ENCODE measurements at regions not wholly inside any gene's neighbourhood (a gene's known extent, or its start where the extent isn't known, plus 50 kb on each side); places are given as distances from the start of the nearest gene placed in this dataset.
"Not testable (repeated sequence)": the region's sequence is repeated elsewhere in the genome, so short reads cannot be mapped to it uniquely, and the experiment has no call there.

- DNase-seq: no peak
These were observed 133.3 kb upstream of the SMARCA2 start for GRCh38 chr9:1881708-1882295.

DNA sequence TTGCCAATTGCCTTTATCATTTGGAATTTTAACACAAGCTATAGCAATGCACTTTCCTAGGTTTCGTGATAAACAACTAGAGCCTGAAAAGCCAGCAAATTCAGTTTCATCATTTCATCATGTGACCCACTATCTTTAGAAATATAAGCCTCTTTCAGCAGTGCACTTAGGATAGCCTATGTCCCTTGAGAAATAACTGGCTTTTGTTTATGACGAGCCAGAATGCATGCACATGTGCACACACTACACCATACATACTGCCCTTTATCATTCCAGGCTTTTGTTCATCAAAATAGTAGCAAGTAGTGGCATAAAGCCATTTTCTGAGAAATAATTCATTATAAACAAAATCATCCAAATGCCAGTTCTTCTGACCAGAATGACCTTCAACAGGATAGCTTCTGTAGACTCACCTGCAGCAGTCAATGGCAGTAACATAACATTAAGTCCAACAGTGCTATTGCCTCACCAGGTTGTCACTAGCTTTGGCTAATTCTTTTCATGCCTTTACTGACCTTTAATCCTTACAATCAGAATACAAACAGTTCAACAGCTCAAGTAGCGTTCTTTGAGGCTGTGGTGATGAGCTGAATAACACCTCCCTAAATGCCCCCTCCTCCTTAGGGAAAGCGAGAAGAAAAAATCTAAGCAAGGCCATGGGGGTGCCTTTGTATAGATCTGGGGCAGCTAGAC is 132.3 kb upstream of the SMARCA2 start:
- DNase-seq: no peak

GRCh38 chr9:1890201-1890600 is 124.9 kb upstream of the SMARCA2 start:
- no peak for DNase-seq

DNA sequence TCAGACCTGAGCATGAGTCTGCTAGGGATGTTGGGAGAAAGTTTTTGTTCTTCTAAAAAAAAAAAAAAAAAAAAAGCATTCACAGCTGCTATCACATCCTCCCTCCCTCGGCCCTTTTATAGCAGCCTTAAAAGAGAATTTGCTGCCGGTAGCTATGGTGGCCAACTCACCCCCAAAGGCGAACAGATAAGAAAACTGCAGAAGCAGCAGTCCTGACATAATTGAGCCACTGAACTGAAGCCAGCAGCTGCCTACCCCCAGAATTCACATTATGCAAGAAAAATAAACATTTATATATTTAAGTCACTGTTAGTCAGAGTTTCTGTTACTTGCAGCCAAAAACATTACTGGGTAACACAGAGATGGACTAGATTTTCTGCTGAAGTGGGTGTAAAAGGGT is 124.3 kb upstream of the SMARCA2 start:
- DNase-seq: no peak

- DNase-seq: not testable (repeated sequence)
These were observed 112.0 kb upstream of the SMARCA2 start for GRCh38 chr9:1903080-1903704.

- DNase-seq: no peak
These were observed 107.7 kb upstream of the SMARCA2 start for GRCh38 chr9:1907465-1907864.

GRCh38 chr9:1909322-1909721 is 105.8 kb upstream of the SMARCA2 start:
- no peak for DNase-seq

DNA sequence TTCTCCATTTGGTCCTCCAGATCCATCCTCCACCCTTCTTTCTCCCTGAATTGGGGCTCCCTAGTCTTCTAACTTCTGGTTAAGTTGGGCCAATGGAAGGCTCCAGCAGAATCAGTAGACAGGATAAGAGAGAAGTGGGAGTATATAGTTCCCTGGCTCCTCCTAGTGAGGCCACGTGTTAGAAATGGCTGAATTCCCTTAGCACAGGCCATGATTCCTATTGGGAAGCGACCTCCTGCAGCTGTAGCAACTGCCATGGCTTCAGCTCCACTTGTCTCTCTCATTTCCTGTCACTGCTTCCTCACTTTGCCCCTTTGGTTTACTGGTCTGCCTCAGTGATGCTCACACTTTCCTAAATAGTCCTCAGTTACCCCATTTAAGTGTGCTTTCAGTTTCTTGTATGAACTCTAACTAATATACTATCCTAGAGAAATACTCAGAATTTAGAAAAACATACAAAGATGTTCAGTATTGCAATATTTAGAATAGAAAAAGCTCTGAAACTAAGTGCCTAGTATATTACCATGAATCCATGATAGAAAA is 104.8 kb upstream of the SMARCA2 start:
- DNase-seq: no peak

DNA sequence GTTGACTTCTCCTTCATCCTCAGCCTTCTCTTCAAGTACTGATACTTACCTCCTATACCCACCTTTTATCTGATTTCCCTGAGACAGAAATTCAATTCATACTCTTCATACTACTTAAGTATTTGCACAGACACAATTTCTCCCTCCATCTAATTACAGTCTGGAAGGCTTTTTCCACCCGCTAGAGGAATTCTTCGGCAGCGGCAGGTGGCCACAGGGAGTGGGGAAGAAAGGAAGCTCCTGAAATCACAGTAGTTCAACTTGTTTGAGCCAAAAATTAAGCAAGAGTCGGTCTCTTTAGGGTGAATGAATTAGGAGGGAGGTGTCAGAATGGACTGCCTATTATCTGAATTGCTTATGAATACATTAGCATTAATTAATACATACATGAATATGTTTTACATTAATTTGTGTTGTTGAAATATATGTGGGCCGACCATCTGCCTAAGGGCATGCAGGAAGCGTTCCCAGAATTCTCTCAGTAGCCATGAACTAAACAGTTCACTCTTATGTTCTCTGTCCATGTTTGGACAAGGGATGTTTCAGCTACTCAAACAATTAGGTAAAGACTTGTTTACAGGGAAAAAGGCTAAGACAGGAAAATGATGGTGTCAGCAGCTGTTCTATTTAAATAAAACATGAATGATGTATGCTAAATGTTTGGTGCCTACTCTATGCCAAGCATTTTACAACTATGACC is 101.4 kb upstream of the SMARCA2 start:
- DNase-seq: no peak

DNA sequence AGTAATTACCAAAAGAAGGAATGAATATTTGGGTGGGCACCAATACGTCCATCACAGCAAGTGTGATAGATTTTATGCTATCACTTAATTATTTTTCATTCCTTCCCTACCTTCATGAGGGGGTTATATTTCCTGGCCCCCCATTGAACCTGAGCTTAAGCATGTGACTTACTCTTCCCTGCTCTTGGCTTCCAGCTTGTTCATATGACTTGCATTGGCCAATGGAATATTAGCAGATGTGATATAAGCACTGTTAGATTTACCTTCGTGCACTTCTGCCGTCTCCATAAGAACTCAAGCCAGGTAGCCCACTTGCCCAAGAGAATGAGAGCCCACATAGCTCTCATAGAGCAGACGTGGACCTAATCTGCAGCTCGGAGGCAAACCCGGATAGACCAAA is 99.1 kb upstream of the SMARCA2 start:
- DNase-seq: no peak

DNA sequence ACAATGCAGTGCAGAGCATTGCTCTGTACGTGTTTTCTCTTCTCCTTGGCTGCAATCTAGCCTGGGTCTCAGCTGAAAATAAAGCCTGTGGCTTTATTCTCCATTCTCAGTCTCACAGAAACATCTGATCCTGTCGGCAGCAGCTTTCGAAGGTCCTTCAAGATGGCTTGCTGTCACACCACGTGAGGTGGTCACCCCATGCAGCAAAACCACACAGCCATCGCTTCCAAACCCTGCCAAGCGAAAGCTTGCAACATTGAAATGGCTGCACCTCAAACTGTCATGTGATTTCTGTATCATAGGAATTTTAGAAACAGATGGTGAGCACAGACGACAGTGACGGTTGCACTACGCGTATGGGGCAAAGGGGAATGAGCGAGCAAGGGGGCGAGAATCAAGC is 98.5 kb upstream of the SMARCA2 start:
- DNase-seq: no peak

DNA sequence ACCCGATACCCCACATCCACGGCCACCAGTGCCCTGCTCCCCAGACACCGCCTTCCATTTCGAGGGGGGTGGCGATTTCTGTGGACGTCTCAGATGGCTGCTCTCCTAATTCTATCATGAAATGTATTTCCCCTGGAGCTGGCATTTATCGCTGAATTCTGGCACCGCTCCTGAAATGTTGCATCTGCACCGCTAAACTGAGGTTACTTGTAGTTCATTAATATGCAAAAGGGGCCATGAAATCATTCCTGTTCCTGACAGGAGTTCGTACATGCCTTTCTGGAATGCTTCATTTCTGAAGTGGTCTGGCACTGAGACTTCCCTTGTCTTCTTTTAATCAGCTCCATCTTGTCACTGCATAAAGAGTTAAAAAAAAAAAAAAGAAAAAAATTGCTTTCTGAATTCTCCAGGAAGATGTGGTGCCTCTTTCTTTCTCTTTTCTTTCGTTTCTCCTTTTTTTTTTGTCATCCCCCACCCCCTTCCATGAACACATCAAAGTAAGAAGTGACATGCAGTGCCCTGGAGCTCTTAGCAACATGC is 97.7 kb upstream of the SMARCA2 start:
- DNase-seq: no peak

DNA sequence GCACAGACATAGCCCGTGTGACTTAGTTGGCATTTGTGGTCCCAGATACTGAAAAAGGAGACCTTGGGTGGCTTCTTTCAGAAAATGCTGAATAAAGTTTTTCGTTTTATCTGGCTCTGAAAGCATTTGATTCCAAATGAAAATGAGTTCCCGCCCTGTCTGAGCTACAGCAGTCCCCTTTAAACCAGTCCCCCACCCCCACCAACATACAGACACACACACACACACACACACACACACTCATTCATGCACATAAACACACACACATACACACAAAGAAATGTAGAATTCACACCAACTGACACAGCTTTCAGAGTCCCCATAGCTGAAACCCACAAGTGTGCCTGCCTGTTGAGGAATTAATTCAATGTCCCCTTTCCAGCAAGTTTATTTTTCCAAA is 97.0 kb upstream of the SMARCA2 start:
- DNase-seq: no peak

GRCh38 chr9:1918622-1919021 is 96.5 kb upstream of the SMARCA2 start:
- DNase-seq: no peak

DNA sequence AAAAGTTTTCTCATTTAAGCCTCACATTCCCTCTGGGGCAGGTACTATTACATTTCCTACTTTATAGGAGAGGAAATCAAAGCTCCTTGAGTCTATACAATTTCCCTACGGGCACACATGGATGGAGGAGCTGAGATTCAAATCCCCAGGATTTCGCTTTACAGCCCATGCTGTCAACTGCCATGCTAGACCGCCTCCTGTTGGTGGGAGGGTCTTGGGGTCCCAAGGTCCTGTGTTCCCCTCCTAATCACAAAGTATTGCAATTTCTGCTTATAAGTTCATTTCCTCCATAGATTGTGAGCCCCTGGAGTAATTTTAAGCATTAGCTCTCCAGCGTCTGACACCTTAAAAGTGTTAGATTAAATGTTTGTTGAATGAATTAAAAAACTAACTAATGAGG is 95.9 kb upstream of the SMARCA2 start:
- DNase-seq: no peak

DNA sequence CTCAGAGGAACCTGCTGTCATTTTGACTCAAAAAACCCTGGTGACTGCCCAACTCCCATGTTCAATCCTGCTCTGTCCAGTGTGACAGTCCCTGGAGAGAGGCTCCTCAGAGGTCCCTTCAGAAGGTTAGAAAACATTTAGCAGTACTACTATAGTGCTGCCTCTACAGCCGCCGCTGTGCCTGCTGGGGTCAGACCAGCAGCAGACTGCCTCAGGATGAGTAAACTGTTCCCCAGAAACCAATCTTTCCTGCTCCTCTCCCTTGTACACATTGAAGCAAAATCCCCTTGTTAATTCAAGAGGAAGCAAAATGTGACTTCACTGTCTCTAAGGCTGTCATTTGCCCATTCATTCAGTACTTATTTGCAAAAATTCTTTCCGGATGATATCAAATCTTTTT is 94.8 kb upstream of the SMARCA2 start:
- no peak for DNase-seq

DNA sequence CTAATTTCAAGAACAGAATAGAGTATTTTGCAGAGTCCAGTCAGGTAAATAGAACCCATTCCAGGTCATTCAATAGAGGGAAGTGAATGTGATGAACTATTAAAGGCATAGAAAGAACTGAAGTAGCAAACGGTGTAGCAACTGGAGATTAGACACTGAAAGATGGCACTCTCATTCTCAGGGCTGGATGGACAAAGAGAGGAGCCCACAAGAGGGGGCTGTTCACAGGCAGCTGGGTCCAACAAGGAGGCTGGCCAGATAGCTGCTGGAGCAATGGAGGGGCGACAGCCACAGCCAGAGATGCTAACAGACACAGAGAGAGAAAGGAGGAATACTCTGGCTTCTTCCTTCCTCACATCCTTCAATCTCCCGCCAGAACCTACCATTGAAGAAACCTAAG is 93.1 kb upstream of the SMARCA2 start:
- no peak for DNase-seq

GRCh38 chr9:1927546-1927945 is 87.6 kb upstream of the SMARCA2 start:
- DNase-seq: no peak

GRCh38 chr9:1929134-1929533 is 86.0 kb upstream of the SMARCA2 start:
- DNase-seq: no peak

DNA sequence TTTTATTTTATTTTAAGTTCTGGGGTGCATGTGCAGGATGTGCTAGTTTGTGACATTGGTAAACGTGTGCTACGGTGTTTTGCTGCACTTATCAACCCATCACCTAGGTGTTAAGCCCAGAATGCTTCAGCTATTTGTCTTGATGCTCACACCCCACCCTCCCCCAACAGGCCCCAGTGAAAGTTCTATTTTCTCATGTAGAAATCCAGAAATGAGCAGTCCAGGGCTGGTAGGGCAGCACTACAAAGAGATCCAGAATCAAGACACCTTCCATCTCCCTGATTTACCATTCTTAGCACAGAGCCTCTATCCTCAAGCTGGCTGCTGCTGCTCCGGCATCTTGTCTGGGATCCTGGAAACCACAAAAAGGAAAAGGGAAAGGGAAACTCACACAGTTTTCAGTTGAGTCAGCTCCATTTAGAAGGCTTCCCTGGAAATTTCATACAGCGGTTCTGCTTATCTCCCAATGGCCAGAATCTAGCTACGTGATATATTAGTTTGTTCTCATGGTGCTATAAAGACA is 85.4 kb upstream of the SMARCA2 start:
- no peak for DNase-seq

DNA sequence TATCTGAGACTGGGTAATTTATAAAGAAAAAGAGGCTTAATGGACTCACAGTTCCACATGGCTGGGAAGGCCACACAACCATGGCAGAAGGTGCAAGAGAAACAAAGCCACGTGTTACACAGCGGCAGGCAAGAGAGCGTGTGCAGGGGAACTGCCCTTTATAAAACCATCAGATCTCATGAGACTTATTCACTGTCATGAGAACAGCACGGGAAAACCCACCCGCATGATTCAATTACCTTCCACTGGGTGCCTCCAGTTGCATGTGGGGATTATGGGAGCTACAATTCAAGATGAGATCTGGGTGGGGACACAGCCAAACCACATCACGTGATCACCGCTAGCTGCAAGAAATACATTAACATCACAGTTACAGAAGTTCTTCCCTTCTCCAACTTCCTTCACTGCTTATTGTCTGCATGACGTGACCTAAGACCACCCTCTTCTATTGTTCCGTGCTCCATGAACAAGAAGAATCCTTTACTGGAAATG is 84.9 kb upstream of the SMARCA2 start:
- not testable (repeated sequence) for DNase-seq

DNA sequence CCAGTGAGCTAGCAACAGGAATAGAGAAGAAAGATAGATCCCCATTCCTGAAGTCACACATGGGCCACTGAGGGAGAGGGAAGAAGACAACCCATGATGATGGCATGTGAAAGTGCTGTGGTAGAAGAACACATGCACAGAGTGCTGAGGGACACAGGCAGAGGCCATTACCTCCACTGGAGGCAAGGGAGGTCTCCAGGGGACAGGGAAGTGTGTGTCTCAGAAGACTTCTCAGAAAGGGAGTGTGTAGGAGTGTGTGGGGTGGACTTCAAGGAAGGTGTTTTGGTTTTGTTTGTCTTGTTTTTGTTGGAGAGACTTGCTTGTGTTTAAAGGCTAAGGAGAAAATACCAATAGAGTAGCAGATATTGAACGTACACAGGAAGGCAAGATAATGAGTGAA is 77.0 kb upstream of the SMARCA2 start:
- DNase-seq: no peak

DNA sequence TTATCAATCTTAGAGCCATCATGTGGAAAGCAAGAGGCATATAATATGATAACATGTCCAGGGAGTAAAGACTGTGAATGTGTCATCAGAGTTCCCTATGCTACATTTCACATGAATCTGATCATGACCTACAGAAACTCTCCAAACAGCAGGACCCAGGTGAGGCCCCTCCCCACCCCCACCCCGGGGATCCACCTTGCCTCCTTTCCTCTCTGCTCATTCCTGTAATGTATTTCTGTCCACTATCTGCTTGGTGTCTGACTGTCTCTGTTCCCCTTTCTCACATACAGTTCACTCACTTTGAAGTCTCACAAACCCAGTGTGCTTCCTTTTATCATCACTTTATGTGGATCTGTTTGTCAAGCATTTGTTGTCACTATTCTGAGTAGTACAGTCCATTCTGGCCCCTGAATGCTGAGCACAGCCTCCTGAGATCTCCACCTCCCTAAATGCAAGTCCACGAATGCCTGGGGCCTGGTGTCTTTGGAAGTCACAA is 76.4 kb upstream of the SMARCA2 start:
- no peak for DNase-seq

All from NCI-H187 (cell line).